Neural progenitor cell (in vitro differentiated cells): ENCODE measurements at regions not wholly inside any gene's neighbourhood (a gene's known extent, or its start where the extent isn't known, plus 50 kb on each side); places are given as distances from the start of the nearest gene placed in this dataset.

ENCODE experiments used
- DNase-seq: peaks from one replicate; pipeline ENCODE4 v3.0.0-alpha.2; 2016; ENCODE audit warnings: low spot score
- H2AFZ ChIP-seq: fragments of 200-600 bp; sonication (generic); replicated peaks from 2 replicates; pipeline ENCODE4 v1.6.1; 2016; ENCODE audit warnings: antibody characterized with exemption
- H3F3A ChIP-seq: fragments of 200-600 bp; sonication (generic); 2 replicates; pipeline ENCODE4 v1.6.1; 2016; ENCODE audit warnings: antibody characterized with exemption, low read depth
- H3K27ac ChIP-seq: fragments of 200-600 bp; sonication (generic); 2 replicates; pipeline ENCODE4 v1.5.1; 2016; ENCODE audit warnings: mild to moderate bottlenecking
- H3K27me3 ChIP-seq: fragments of 200-600 bp; sonication (generic); 2 replicates; pipeline ENCODE4 v1.6.1; 2016; ENCODE audit warnings: mild to moderate bottlenecking, moderate library complexity
- H3K36me3 ChIP-seq: fragments of 200-600 bp; sonication (generic); 2 replicates; pipeline ENCODE4 v1.5.1; 2016
- H3K4me1 ChIP-seq: fragments of 200-600 bp; sonication (generic); 2 replicates; pipeline ENCODE4 v1.6.1; 2016; ENCODE audit warnings: mixed run types
- H3K4me2 ChIP-seq: fragments of 200-600 bp; sonication (generic); 2 replicates; pipeline ENCODE4 v1.6.1; 2016
- H3K4me3 ChIP-seq: fragments of 200-600 bp; sonication (generic); 2 replicates; pipeline ENCODE4 v1.5.1; 2016
- H3K79me2 ChIP-seq: fragments of 200-600 bp; sonication (generic); 2 replicates; pipeline ENCODE4 v1.6.1; 2016; ENCODE audit warnings: low read depth
- H3K9ac ChIP-seq: fragments of 200-600 bp; sonication (generic); 2 replicates; pipeline ENCODE4 v1.6.1; 2016
- H3K9me3 ChIP-seq: fragments of 200-600 bp; sonication (generic); 2 replicates; pipeline ENCODE4 v1.5.1; 2016; ENCODE audit warnings: low read depth
- H4K20me1 ChIP-seq: fragments of 200-600 bp; sonication (generic); 2 replicates; pipeline ENCODE4 v1.6.1; 2016; ENCODE audit warnings: low read depth
- H3K27ac Mint-ChIP-seq: 3 replicates; pipeline ENCODE4 v1.8.0; 2021; ENCODE audit warnings: mixed read lengths
- H3K27me3 Mint-ChIP-seq: 2 replicates; pipeline ENCODE4 v1.8.0; 2022; ENCODE audit warnings: low read depth, mild to moderate bottlenecking, inconsistent platforms, moderate library complexity, mixed read lengths; ENCODE audit not compliant: insufficient read depth
- H3K36me3 Mint-ChIP-seq: 3 replicates; pipeline ENCODE4 v1.8.0; 2021; ENCODE audit warnings: mixed read lengths
- H3K4me1 Mint-ChIP-seq: 3 replicates; pipeline ENCODE4 v1.8.0; 2021; ENCODE audit warnings: mixed read lengths
- H3K4me3 Mint-ChIP-seq: 3 replicates; pipeline ENCODE4 v1.8.0; 2021; ENCODE audit warnings: mild to moderate bottlenecking, moderate library complexity, mixed read lengths
- H3K9me3 Mint-ChIP-seq: 3 replicates; pipeline ENCODE4 v1.8.0; 2020; ENCODE audit warnings: mixed read lengths
- CTCF ChIP-seq: fragments of 200-600 bp; sonication (generic); IDR thresholded peaks from 2 replicates; pipeline ENCODE4 v1.5.1; 2017; ENCODE audit warnings: antibody characterized with exemption, mild to moderate bottlenecking
- EZH2 ChIP-seq: fragments of 200-600 bp; sonication (generic); IDR thresholded peaks from 2 replicates; pipeline ENCODE4 v1.6.1; 2017; ENCODE audit warnings: antibody characterized with exemption, mild to moderate bottlenecking, moderate library complexity
- EZH2phosphoT487 ChIP-seq: fragments of 200-600 bp; sonication (generic); IDR thresholded peaks from 2 replicates; pipeline ENCODE4 v1.6.1; 2017; ENCODE audit warnings: antibody characterized with exemption

GRCh38 chr5:139745800-139746690 lies 49.6 kb upstream of the PSD2 start:
- H3K27me3 Mint-ChIP-seq: peaks cover 22% of the 10 kb centered on the region
- H3K4me1 Mint-ChIP-seq: peaks cover 69% of the 10 kb centered on the region
- H3K36me3 ChIP-seq: no peaks in the 10 kb centered on the region
- H3F3A ChIP-seq: peaks cover 24% of the 10 kb centered on the region
- peak overlapping the region; percentile 85 for H3K4me3 Mint-ChIP-seq
- peaks cover 69% of the 10 kb centered on the region for H3K27me3 ChIP-seq
- no peak for TF ChIP-seq EZH2
- no peak for TF ChIP-seq EZH2phosphoT487
- TF ChIP-seq CTCF: no peak
- peak overlapping the region; percentile 96 for H3K27ac Mint-ChIP-seq
- H3K4me2 ChIP-seq: peak overlapping the region; percentile 94
- peaks cover 15% of the 10 kb centered on the region for H4K20me1 ChIP-seq
- H3K9ac ChIP-seq: no peak overlapping the region
- no peaks in the 10 kb centered on the region for H3K36me3 Mint-ChIP-seq
- H3K4me3 ChIP-seq: peak overlapping the region; percentile 41
- H2AFZ ChIP-seq: peak overlapping the region; percentile 56
- H3K9me3 Mint-ChIP-seq: no peaks in the 10 kb centered on the region
- no peaks in the 10 kb centered on the region for H3K9me3 ChIP-seq
- H3K4me1 ChIP-seq: peaks cover 37% of the 10 kb centered on the region
- no peak overlapping the region for H3K27ac ChIP-seq
- DNase-seq: peak; percentile 94
- H3K79me2 ChIP-seq: no peaks in the 10 kb centered on the region
